ENCODE measurements at regions not wholly inside any gene's neighbourhood (a gene's known extent, or its start where the extent isn't known, plus 50 kb on each side); places are given as distances from the start of the nearest gene placed in this dataset.

DNA sequence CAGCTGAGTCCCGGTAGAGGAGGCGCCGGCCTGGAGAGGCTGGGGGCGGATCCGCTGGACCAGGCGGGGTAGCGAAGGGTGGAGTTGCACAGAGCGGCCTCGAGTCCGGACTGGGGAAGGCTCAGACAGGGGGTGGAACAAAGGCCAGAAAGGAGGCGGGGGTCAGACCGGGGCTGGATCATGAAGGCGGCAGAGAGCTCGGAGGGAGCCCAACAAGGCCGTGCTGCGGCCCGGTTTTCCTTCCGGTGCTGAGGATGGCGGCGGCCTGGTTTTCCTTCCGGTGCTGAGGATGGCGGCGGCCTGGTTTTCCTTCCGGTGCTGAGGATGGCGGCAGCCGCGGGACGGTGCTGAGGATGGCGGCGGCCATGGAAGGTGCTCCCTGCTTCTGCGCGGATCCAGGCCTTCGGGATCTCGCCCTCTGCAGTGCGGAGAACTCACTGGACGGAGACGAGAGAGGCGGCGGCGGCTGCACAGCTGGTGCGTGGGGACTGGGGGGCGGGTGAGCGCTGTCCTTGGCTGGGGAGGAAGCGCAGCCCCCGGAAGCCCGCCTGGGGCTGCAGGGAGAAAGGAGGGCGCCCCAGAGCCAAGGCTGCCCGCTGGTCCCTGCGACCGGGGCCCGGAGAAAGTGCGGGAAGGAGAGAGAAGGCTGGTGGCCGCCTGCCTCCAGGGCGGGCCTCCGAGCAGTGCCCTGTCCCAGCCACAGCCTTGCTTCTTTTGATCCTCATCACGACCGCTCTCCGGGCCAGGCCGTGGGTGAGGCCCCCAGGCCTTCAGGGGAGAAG is 350.4 kb upstream of the B3GAT1 start (continued):
- TF ChIP-seq, protein P1, sequence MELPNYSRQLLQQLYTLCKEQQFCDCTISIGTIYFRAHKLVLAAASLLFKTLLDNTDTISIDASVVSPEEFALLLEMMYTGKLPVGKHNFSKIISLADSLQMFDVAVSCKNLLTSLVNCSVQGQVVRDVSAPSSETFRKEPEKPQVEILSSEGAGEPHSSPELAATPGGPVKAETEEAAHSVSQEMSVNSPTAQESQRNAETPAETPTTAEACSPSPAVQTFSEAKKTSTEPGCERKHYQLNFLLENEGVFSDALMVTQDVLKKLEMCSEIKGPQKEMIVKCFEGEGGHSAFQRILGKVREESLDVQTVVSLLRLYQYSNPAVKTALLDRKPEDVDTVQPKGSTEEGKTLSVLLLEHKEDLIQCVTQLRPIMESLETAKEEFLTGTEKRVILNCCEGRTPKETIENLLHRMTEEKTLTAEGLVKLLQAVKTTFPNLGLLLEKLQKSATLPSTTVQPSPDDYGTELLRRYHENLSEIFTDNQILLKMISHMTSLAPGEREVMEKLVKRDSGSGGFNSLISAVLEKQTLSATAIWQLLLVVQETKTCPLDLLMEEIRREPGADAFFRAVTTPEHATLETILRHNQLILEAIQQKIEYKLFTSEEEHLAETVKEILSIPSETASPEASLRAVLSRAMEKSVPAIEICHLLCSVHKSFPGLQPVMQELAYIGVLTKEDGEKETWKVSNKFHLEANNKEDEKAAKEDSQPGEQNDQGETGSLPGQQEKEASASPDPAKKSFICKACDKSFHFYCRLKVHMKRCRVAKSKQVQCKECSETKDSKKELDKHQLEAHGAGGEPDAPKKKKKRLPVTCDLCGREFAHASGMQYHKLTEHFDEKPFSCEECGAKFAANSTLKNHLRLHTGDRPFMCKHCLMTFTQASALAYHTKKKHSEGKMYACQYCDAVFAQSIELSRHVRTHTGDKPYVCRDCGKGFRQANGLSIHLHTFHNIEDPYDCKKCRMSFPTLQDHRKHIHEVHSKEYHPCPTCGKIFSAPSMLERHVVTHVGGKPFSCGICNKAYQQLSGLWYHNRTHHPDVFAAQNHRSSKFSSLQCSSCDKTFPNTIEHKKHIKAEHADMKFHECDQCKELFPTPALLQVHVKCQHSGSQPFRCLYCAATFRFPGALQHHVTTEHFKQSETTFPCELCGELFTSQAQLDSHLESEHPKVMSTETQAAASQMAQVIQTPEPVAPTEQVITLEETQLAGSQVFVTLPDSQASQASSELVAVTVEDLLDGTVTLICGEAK (IDR thresholded peaks at IDR 0.05): peak; percentile 89
- TF ChIP-seq, protein P1 (CRISPR knock-in tag; IDR thresholded peaks at IDR 0.05): no peak
- TF ChIP-seq NELFE (IDR thresholded peaks at IDR 0.05; ENCODE audit: insufficient read depth, insufficient read length) (no peak), GABPB2 (CRISPR knock-in tag; conservative IDR thresholded peaks at IDR 0.05) (no peak), ZNF347 (CRISPR knock-in tag; IDR thresholded peaks at IDR 0.05; ENCODE audit: low read depth) (no peak), E2F3 (CRISPR knock-in tag; IDR thresholded peaks at IDR 0.05) (peak; percentile 58; the same call in 1 of the 2 replicates), ELF1 (tag; IDR thresholded peaks at IDR 0.05) (peak; percentile 46), SMAD4 (CRISPR knock-in tag; conservative IDR thresholded peaks at IDR 0.05) (peak; percentile 33; the same call in 1 of the 2 replicates), ZFX (CRISPR knock-in tag; IDR thresholded peaks at IDR 0.05) (peak; percentile 42; the same call in 1 of the 2 replicates), CBX1 (IDR thresholded peaks at IDR 0.05; ENCODE audit: low read depth) (0 out of 2 replicates have a peak, but pooled peaks have one; percentile 41)
- TF ChIP-seq, protein P2, sequence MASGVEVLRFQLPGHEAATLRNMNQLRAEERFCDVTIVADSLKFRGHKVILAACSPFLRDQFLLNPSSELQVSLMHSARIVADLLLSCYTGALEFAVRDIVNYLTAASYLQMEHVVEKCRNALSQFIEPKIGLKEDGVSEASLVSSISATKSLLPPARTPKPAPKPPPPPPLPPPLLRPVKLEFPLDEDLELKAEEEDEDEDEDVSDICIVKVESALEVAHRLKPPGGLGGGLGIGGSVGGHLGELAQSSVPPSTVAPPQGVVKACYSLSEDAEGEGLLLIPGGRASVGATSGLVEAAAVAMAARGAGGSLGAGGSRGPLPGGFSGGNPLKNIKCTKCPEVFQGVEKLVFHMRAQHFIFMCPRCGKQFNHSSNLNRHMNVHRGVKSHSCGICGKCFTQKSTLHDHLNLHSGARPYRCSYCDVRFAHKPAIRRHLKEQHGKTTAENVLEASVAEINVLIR (CRISPR knock-in tag; IDR thresholded peaks at IDR 0.05): no peak
- TF ChIP-seq, protein P3, sequence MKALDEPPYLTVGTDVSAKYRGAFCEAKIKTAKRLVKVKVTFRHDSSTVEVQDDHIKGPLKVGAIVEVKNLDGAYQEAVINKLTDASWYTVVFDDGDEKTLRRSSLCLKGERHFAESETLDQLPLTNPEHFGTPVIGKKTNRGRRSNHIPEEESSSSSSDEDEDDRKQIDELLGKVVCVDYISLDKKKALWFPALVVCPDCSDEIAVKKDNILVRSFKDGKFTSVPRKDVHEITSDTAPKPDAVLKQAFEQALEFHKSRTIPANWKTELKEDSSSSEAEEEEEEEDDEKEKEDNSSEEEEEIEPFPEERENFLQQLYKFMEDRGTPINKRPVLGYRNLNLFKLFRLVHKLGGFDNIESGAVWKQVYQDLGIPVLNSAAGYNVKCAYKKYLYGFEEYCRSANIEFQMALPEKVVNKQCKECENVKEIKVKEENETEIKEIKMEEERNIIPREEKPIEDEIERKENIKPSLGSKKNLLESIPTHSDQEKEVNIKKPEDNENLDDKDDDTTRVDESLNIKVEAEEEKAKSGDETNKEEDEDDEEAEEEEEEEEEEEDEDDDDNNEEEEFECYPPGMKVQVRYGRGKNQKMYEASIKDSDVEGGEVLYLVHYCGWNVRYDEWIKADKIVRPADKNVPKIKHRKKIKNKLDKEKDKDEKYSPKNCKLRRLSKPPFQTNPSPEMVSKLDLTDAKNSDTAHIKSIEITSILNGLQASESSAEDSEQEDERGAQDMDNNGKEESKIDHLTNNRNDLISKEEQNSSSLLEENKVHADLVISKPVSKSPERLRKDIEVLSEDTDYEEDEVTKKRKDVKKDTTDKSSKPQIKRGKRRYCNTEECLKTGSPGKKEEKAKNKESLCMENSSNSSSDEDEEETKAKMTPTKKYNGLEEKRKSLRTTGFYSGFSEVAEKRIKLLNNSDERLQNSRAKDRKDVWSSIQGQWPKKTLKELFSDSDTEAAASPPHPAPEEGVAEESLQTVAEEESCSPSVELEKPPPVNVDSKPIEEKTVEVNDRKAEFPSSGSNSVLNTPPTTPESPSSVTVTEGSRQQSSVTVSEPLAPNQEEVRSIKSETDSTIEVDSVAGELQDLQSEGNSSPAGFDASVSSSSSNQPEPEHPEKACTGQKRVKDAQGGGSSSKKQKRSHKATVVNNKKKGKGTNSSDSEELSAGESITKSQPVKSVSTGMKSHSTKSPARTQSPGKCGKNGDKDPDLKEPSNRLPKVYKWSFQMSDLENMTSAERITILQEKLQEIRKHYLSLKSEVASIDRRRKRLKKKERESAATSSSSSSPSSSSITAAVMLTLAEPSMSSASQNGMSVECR (CRISPR knock-in tag; IDR thresholded peaks at IDR 0.05): 0 out of 2 replicates have a peak, but pooled peaks have one; percentile 6
